GM18517 (cell line): ENCODE measurements at regions not wholly inside any gene's neighbourhood (a gene's known extent, or its start where the extent isn't known, plus 50 kb on each side); places are given as distances from the start of the nearest gene placed in this dataset.
"Not testable (repeated sequence)": the region's sequence is repeated elsewhere in the genome, so short reads cannot be mapped to it uniquely, and the experiment has no call there.

ENCODE experiments used
- ATAC-seq: cut with Tn5 transposase; IDR thresholded peaks from one replicate; pipeline ENCODE4 v1.9.1; 2021; ENCODE audit warnings: mild to moderate bottlenecking, moderate library complexity; ENCODE audit not compliant: unreplicated experiment

DNA sequence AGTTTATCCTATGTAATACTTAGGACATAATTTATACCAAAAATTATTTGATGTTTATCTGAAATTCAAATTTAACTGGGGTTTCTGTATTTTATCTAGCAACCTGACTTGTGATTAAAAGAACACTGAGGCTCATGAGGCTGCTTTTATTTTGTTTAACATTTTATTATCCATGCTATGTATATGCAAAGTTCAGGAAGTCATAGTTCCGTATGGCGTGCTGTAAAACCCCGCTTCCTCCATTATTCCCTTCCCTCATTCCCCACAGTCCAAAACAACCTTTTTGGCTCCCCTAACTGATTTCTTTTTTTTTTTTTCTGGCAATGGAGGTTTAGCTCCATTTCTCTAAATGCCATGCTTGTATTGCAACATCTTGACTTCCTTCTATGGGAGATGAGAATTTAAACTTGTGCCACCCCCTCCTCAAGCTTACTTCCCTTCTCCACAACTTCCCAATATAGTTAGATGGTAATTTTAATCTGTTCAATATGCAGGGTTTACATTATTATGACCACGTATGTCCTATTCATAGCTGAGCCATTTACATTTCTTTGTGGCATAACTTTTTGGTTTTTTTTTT lies 138.0 kb upstream of the DNAH14 start:
- ATAC-seq = no peak

DNA sequence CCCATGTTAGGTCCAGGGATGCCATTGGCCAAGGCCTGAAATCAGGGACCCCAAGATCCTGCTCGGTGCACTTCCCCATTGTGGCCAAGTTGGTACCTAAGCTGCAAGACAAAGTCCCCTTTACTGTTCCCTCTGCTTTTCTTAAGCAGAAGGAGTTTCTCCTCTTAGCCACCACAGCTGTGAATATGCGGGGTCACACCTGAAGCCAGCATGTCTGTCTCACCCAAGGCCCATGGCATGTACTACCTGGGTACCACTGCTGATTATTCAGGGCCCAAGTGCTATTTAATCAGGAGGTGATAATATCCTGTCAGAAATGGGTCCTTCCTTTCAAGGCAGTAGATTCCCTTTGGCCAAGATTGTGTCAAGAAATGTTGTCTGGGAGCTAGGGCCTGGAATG lies 133.9 kb upstream of the DNAH14 start:
- ATAC-seq = no peak

DNA sequence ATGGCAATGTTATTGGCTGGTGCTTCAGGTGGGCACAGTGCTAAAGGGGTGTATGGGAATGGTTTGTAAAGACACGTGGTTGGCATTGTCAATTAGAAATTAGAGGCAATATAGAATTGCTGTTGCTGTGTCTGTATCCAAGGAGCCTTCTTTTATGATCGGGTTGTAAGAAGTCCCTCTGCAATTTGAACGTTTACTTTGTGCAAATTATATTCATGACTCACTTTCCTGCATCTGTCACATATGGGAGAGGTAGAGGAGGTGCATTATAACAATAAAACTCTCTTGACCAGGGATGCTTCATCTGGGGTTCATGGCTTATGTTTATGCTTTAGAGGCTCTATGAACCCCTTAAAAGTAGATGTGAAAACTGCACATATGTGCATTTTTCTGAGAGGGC lies 130.4 kb upstream of the DNAH14 start:
- no peak for ATAC-seq

DNA sequence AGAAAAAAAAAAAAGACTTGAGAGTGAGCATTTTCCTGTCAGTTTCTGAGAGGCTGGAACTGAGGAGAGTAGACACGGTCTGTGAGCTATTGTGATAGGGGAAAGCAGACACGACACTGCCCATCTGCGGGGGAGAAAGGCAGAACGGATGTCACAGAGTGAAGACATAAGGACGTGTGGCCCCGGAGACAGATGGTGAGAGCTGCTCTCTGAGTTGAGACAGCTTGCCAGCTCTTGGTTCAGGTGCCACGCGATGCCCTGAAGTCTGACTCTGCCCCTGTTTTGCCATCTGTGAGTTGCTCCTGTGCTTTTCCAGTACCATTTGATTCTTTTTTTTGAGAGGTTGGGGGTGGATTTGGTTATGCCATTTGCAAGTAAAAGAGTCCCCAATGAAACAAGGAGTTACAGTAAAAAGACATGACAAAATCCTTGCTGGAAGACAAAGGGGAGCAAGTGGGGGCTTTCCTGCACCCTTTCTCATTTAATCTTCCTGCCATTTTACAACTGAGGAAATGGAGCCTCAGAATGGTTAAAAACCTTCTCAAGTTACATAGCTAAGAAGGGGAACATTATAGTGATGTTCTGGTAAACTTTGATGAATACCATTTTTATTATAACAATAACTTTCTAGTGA lies 128.9 kb upstream of the DNAH14 start:
- ATAC-seq = no peak

DNA sequence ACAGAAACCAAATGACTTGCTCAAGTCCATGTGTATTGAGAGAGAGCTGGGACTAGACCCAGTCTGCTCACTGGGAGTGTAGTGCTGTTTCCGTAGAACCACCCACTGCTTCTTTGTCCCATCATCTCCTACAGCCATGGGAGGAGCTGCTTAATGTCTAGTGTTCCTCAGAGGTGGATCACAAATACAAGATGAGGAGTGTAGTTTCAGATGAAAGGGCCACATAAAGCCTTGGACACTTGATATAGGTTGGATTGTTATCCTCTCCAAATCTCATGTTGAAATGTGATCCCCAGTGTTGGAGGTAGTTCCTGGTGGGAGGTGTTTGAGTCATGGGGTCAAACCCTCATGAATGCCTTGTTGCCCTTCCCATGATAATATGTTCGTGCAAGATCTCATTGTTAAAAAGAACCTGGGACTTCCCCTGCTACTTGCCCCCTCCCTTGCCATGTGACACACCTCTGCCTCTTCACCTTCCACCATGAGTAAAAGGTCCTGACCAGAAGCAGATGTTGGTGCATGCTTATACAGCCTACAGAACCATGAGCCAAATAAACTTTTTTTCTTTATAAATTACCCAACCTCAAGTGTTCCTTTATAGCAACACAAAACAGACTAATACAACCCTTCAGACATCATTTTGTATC lies 127.5 kb upstream of the DNAH14 start:
- ATAC-seq = no peak

DNA sequence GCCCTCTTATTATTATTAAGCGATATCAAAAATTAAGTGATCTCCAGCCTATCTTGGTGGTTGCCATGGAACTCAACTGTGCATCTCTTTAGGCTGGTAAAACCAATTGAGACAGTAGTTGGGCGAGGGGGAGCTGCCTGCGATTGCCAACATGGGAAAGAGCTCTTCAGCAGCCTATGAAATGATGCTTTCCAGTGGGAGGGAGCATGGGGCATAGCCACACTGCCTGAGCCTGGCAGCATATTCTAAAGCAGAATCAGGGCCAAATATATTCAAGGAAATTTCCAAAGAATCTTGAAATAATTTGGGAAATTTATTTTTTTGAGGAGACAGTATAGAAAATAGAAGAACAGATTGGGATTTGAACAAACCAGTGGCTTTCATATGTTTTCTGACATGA lies 126.9 kb upstream of the DNAH14 start:
- no peak for ATAC-seq

DNA sequence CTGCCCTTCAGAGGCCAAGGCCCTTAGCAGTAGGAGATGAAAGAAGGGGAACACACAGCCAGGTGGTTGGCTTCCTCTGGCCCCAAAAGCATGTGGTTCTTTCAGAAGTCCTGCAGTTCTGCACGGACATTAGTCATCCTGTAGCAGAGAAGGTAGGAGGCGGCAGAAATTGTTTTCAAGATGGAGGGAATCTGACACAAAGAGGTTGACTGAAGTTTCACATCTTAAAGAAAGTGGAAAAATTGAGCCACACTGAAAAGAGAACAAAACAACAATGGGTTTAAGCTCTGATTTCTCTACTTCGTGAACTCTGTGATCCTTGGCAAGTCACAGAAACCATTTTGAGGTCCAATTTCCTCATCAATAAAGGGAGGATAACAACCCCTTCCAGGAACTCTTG lies 125.3 kb upstream of the DNAH14 start:
- no peak for ATAC-seq

DNA sequence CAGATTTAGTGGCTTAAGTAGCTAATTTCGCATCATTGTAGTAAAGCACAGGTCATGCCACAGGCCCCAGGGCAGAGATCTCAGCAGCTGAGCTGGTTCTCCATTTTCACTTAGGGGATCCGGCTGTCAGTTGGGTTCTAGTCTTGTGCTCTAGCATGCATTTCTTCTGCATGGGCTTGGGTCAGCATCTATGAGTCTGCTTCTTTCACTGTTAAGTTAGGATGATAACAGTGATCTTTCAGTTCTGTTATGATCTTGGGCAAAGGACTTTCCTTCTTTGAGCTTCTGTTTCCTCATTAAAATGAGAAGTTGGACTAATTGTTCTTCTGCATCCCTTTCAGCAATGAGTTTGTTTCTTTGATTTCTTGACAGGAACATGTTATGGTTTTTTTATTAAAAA lies 123.6 kb upstream of the DNAH14 start:
- no peak for ATAC-seq

DNA sequence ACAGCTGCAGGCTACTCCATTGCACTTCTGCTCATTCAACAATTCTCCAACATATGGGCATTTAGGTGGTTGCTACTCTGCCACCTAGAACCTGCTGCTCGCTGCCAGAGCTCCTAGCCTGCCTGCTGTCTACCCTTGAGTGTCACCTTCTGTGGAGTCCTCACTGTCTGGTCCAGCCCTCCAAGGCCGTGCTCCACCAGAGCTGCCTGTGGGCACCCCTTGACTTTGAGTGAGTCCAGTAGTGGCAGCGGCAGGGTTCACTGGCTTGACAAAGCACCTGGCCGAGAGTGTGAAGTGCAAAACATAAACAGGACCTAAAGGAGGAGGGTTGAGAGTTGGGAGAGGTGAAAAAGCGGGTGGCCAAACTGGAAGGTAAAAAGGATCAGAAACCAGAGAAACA lies 120.3 kb upstream of the DNAH14 start:
- ATAC-seq = no peak

DNA sequence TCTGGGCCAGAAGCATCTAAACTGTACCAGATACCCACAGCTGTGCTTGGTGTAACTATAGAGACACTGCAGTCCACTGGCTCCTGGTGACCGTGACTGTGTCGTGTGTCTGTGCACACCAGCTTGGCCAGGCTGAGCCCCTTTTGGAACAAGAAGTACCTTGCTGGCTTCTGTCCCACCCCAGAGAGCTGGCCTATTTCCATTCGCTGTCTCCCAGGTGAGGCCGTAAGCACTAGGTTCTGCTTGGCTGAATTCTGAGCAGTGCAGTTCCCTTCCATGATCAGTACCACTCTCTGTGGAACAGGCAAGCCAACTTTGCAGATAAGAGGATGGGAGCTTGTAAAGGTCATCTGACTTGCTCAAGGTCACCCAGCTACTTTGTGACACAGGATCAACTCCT lies 119.9 kb upstream of the DNAH14 start:
- ATAC-seq = no peak

DNA sequence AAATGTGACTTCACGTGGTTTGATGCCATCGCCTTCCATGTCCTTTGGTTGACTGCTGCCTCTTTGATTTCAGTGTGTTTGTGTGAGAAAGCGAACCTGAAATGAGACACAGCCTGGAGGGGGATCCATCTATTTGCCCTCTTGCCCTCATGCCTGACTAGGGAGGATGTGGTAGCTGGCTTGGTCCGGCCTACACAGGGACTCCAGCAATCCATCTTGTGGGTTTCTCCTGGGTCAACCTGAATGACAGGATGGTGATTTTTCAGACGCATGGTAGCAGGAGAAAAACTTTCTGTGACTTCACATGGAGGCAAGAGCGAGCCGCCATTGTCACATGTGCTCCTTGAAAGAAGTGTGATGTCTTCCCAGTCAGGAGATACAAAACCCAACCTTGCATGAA lies 117.9 kb upstream of the DNAH14 start:
- no peak for ATAC-seq

DNA sequence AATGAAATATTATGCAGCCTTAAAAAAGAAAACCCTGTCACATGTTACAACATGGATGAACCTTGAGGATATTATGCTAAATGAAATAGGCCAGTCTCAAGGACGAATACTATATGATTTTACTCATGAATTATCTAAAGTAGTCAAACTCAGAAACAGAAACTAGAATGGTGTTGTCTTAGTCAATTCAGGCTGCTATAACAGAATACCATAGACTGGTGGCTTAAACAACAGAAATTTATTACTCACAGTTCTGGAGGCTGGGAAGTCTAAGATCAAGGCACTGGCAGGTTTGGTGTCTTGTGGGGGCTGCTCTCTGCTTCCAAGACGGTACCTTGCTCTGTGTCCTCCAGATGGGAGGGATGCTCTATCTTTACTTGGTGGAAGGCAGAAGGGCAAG lies 113.8 kb upstream of the DNAH14 start:
- ATAC-seq = no peak

DNA sequence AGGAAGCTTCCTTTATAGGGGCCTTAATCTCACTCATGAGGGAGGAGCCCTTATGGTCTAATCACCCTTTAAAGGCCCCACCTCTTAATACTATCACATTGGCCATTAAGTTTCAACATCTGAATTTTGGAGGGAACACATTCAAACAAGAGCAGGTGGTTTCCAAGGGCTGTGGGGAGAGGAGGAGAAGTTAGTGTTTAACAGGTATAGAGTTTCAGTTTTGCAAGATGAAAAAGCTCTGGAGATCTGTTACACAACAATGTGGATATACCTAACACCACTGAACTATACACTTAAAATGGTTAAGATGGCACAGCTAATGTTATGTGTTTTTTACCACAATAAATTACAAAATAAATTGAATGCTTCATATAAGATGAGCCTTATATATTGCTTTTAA lies 113.4 kb upstream of the DNAH14 start:
- no peak for ATAC-seq

DNA sequence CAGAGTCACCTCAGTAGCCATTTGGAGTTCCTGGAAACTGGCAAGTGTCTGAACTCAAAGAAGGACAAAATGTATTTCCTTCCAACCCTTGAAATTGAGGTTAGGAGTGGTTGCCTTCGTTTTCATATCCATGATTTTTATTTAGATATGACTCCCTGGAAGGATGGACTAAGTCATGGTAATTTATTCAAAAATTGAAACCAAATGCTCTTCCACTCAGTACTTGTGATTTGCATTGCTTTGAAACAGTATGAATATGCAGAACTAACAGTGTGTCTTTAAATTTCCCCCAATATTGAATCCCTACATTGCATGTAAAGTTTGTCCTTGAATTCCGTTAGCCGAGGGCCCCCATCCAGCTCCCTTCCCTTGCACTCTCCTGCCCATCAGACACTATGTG lies 112.1 kb upstream of the DNAH14 start:
- ATAC-seq = no peak

DNA sequence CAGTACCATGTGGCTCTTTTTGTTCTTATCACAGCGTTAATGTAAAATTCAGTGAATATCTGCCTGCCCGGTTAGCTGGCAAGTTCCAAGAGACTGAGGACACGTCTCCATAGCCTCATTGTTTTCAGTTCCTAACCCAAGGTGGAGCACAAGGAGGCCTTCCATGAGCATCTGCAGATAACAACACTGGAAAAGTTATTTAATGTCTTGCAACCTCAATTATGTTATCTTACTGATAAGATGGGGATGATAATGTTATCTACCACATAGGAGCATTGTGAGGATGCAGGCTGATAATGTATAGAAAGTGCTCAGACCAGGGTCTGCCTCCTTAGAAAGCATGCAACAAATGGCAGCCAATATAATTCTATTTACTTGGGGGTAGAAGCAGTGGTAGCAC lies 109.6 kb upstream of the DNAH14 start:
- ATAC-seq = no peak

DNA sequence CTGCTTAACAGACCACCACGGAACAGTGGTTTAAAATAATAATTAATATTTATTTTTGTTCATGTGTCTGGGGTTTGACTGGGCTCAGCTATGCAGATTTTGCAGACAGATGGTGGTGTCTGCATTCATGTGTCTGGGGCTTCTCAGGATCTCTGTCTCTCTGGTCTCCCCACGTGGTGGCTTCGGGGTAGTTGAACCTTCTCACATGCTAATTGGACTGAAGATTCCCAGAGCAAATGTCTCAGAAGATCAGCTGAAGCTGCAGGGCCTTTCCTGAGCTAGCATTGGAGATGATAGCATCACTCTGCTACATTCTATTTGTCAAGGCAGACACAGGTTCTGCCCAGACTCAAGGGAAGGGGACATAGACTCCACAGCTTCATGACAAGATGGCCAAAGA lies 109.1 kb upstream of the DNAH14 start:
- ATAC-seq = no peak

DNA sequence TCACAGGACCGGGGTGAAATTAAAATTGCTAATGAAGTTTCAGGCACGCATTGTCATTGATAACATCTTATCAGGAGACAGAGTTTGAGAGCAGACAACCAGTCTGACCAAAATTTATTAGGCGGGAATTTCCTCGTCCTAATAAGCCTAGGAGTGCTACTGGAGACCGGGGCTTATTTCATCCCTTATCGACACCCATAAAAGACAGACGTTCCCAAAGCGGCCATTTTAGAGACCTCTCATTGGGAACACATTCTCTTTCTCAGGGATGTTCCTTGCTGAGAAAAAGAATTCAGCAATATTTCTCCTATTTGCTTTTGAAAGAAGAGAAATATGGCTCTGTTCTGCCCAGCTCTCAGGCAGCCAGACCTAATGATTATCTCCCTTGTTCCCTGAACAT lies 107.7 kb upstream of the DNAH14 start:
- ATAC-seq = not testable (repeated sequence)

DNA sequence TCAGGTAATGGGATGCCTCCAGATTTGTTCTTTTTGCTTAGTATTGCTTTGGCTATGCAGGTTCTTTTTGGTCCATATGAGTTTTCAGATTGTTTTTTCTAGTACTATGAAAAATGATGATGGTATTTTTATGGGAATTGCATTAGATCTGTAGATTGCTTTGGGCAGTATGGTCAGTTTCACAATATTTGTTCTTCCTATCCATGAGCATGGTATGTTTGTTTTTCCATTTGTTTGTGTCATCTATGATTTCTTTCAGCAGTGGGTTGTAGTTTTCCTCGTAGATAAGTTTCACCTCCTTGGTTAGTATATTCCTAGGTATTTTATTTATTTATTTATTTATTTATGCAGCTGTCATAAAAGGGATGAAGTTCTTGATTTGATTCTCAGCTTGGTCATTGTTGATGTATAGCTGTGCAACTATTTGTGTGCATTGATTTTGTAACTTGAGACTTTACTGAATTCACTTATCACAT lies 103.9 kb upstream of the DNAH14 start:
- ATAC-seq = no peak

DNA sequence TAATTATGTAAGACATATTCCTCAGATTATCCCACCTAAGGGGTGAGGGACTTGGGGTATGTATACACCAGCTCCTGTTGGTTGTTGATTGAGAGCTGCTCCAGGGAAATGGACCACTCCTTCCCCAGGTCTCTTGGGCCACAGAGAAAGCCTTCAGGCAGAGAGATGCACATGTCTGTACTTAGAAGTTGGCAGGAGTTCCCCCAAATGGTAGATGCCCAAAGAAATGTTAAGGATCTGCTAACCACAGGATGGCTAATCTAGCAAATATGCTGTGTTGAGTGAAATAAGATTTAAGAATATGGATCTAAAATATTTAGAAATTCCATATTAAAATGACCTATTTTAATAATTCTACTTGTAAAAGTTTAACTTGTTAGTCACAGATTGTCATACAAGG lies 100.8 kb upstream of the DNAH14 start:
- no peak for ATAC-seq

DNA sequence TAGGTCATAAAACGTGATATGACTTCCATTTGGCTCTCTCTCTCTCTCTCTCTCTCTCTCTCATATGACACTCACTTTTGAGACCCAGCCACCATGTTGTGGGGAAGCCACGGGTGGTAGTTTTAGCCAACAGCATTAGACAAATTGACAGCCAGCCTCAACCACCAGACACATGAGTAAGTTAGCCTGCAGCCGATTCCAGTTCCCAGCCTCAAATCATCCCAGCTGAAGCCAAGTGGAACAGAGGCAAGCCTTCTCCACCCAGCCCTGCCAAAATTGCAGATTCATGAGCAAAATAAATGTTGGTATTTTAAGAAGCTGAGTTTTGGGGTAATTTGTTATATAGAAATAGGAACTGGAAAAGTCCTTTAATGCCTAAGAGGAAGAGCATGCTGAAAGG lies 98.0 kb upstream of the DNAH14 start:
- ATAC-seq = no peak

DNA sequence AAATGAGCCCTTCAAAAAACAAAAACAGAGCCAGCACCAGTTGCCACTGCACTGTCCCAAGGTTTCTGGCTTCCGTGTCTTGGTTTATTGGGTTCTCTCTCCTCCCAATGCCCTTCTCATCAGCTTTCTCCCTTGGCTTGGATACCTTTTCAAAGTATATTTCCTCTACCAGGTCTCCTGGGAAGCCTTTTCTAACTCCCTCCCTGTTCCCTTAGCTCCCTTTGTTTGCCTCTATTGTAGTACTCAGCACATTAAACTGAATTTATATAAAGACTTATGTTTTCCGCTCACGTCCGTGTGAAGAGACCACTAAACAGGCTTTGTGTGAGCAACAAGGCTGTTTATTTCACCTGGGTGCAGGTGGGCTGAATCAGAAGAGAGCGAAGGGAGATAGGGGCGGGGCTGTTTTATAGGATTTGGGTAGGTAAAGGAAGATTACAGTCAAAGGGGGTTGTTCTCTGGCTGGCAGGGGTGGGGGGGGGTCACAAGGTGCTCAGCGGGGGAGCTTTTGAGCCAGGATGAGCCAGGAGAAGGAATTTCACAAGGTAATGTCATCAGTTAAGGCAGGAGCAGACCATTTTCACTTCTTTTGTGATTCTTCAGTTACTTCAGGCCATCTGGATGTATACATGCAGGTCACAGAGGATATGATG lies 89.7 kb upstream of the DNAH14 start:
- ATAC-seq = not testable (repeated sequence)

DNA sequence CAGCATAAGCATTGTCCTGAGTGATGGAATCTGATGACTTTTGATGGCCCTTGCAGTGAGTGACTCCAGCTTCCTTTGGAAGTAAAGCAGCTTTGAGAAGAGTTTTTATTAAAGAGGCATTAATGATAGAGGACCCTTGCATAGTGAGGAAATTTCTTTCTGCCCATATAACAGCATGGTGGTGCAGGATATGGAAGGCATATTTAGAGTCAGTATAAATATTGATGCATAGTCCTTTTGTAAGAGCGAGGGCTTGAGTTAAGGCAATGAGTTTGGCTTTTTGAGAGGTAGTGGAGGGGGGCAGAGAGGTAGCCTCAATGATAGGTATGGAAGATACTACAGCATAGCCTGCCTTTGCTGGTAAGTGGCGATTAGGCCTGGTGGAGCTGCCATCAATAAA lies 87.7 kb upstream of the DNAH14 start:
- not testable (repeated sequence) for ATAC-seq
